HFFc6 (cell line): ENCODE measurements at regions not wholly inside any gene's neighbourhood (a gene's known extent, or its start where the extent isn't known, plus 50 kb on each side); places are given as distances from the start of the nearest gene placed in this dataset.

ENCODE experiments used
- DNase-seq: peaks from one replicate; pipeline ENCODE4 v3.0.0-alpha.2; 2018
- H3K27ac Mint-ChIP-seq: 2 replicates; pipeline ENCODE4 v1.8.0; 2020; ENCODE audit warnings: mild to moderate bottlenecking, mixed read lengths
- H3K27me3 Mint-ChIP-seq: 2 replicates; pipeline ENCODE4 v1.8.0; 2021; ENCODE audit warnings: mild to moderate bottlenecking, moderate library complexity, mixed read lengths; ENCODE audit not compliant: insufficient read depth
- H3K36me3 Mint-ChIP-seq: 2 replicates; pipeline ENCODE4 v1.8.0; 2021; ENCODE audit warnings: low read depth, mixed read lengths
- H3K4me1 Mint-ChIP-seq: 2 replicates; pipeline ENCODE4 v1.8.0; 2020; ENCODE audit warnings: low read depth, mixed read lengths
- H3K4me3 Mint-ChIP-seq: 2 replicates; pipeline ENCODE4 v1.8.0; 2020; ENCODE audit warnings: mild to moderate bottlenecking, moderate library complexity, mixed read lengths
- H3K9me3 Mint-ChIP-seq: 2 replicates; pipeline ENCODE4 v1.8.0; 2020; ENCODE audit warnings: mild to moderate bottlenecking, mixed read lengths
- TF ChIP-seq, protein P1 (sequence below): fragments of 200-600 bp; sonication (generic); IDR thresholded peaks from 2 replicates; pipeline ENCODE4 v1.5.0; 2021; ENCODE audit warnings: antibody characterized with exemption, mild to moderate bottlenecking

GRCh38 chr12:77678621-77679020 lies 152.1 kb upstream of the NAV3 start:
- no peak overlapping the region for H3K4me3 Mint-ChIP-seq
- no peak overlapping the region for H3K27ac Mint-ChIP-seq
- no peaks in the 10 kb centered on the region for H3K36me3 Mint-ChIP-seq
- no peak for DNase-seq
- no peaks in the 10 kb centered on the region for H3K9me3 Mint-ChIP-seq
- peaks cover 3% of the 10 kb centered on the region; the same call in 1 of the 2 replicates for H3K27me3 Mint-ChIP-seq
- H3K4me1 Mint-ChIP-seq = no peaks in the 10 kb centered on the region
- TF ChIP-seq, protein P1, sequence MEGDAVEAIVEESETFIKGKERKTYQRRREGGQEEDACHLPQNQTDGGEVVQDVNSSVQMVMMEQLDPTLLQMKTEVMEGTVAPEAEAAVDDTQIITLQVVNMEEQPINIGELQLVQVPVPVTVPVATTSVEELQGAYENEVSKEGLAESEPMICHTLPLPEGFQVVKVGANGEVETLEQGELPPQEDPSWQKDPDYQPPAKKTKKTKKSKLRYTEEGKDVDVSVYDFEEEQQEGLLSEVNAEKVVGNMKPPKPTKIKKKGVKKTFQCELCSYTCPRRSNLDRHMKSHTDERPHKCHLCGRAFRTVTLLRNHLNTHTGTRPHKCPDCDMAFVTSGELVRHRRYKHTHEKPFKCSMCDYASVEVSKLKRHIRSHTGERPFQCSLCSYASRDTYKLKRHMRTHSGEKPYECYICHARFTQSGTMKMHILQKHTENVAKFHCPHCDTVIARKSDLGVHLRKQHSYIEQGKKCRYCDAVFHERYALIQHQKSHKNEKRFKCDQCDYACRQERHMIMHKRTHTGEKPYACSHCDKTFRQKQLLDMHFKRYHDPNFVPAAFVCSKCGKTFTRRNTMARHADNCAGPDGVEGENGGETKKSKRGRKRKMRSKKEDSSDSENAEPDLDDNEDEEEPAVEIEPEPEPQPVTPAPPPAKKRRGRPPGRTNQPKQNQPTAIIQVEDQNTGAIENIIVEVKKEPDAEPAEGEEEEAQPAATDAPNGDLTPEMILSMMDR = no peak

DNA sequence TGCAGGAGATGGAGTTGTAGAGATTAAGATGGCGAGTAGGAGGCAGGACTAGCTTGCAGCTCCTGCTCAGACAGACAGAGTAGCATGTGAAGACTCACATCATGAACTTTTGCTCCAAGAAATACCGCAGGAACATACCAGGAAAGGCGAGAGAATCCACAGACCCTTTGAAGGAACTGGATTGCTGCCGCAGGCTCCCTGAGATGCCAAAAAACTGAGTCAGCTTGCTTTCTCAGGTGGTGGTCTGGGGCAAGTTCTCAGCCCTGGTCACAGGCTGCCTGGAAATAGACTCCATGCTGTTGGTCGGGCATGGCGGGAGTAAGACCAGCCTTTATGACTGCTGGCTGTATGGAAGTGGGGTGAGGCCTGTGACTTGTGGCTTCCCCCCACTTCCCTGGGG lies 163.6 kb upstream of the NAV3 start:
- Mint-ChIP-seq H3K4me1 (no peaks in the 10 kb centered on the region), H3K9me3 (no peaks in the 10 kb centered on the region), H3K4me3 (no peak overlapping the region), H3K36me3 (no peaks in the 10 kb centered on the region), H3K27ac (no peak overlapping the region), H3K27me3 (peaks cover under 1% of the 10 kb centered on the region; the same call in 1 of the 2 replicates)
- TF ChIP-seq, protein P1 = no peak
- no peak for DNase-seq

- no peak overlapping the region for H3K27ac Mint-ChIP-seq
- TF ChIP-seq, protein P1 = no peak
- no peaks in the 10 kb centered on the region for H3K4me1 Mint-ChIP-seq
- no peak for DNase-seq
- H3K9me3 Mint-ChIP-seq = no peaks in the 10 kb centered on the region
- no peak overlapping the region for H3K4me3 Mint-ChIP-seq
- H3K36me3 Mint-ChIP-seq = no peaks in the 10 kb centered on the region
- H3K27me3 Mint-ChIP-seq = peaks cover 5% of the 10 kb centered on the region; the same call in 1 of the 2 replicates
Measured at GRCh38 chr12:77648716-77649115, 182.0 kb upstream of the NAV3 start.

DNA sequence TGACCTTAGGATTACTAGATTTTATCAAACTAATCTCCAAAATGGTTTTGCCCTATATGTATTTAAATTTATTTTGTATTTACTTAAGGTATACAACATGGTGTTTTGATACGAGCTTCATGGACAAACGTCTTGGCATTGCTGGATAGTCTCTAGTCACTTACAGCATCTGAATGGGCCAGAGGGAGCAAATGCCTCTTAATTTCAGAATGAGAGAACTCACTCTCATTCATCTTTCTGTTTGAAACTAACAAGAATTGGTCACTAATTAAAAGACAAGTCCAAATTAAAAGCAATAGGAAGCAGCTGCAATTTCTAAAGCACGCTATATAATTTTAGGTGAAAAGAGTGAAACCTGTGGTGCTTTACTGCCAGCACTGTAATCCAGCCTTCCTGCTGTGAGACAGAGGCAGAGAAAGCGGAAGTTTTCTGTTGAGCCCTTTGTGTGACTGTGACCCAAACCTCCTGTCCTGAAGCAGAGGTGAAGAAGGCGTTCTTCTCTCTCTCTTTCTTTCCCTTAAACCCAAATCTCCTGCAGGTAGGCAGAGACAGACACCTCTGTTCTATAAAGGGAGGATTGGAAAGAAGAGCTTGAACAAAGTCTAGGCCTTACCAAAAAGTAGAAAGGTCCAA lies 184.6 kb upstream of the NAV3 start:
- TF ChIP-seq, protein P1 = no peak
- no peak overlapping the region for H3K4me3 Mint-ChIP-seq
- no peaks in the 10 kb centered on the region for H3K27me3 Mint-ChIP-seq
- no peaks in the 10 kb centered on the region for H3K36me3 Mint-ChIP-seq
- H3K27ac Mint-ChIP-seq = no peak overlapping the region
- no peaks in the 10 kb centered on the region for H3K4me1 Mint-ChIP-seq
- DNase-seq = no peak
- H3K9me3 Mint-ChIP-seq = no peaks in the 10 kb centered on the region

DNA sequence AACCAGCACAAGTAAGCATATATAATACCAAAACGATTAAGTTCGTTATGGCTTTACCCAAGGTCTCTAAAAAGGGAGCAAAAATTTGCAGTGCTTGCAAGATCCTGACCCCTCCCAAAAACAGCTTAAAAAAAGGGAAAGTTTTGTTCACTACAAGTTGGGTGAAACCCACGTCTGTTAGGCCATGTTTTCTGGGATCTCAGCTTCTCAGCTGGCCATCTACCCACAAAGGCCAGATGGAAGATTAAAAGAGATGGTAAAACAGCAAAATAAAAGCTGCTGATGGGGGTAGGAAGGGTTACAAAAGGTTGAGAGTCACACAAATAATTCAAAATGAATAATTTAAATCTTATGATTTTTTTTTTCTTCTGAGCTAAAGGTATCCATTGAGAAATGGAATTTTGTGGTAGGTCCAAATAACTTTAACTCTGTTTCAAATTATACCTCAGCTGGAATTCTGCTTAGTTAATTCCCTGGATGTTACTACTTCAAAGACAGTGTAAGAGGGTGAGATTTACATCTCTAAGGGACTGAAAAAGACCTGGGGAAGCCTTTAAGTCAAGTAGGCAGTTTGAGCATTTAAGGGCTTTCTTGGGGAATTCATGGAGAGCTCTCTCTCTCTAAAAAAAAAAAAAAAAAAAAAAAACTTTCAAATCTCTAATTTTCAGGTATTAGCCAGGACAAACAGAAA lies 185.6 kb upstream of the NAV3 start:
- H3K4me3 Mint-ChIP-seq = no peak overlapping the region
- H3K4me1 Mint-ChIP-seq = no peaks in the 10 kb centered on the region
- no peaks in the 10 kb centered on the region for H3K9me3 Mint-ChIP-seq
- no peak for DNase-seq
- TF ChIP-seq, protein P1 = no peak
- H3K36me3 Mint-ChIP-seq = no peaks in the 10 kb centered on the region
- no peaks in the 10 kb centered on the region for H3K27me3 Mint-ChIP-seq
- no peak overlapping the region for H3K27ac Mint-ChIP-seq
